ENCODE measurements at regions not wholly inside any gene's neighbourhood (a gene's known extent, or its start where the extent isn't known, plus 50 kb on each side); places are given as distances from the start of the nearest gene placed in this dataset.

- H3K27ac ChIP-seq (ENCODE audit: low read depth, low read length) = no peak overlapping the region
- peaks cover 5 to 12% of the 10 kb centered on the region in 2 experiments; a peak in 3 of 4 replicates for H3K4me1 ChIP-seq (ENCODE audit: control insufficient read depth in 1 of 2, insufficient read depth in 2 of 2, low read length in 2 of 2)
- ATAC-seq (no peak), DNase-seq (ENCODE audit: low read depth, low spot score) (no peak)
- no peaks in the 10 kb centered on the region for H4K20me1 ChIP-seq (ENCODE audit: insufficient read depth)
- H3K4me3 ChIP-seq (replicated peaks in 1 of 2; ENCODE audit: low read depth in 1 of 2, low read length in 2 of 2) = no peak overlapping the region
- H3K27me3 ChIP-seq (ENCODE audit: insufficient read depth, low read length) = no peaks in the 10 kb centered on the region
- ChIA-PET POLR2A (interaction anchor here (0.8 kb wide), 3 partner anchors 8 to 42 kb away, joined by 3 to 4 read pairs (median 3); no protein-coding TSS in a partner anchor), RAD21 (ENCODE audit: low non-redundant PET in 1 of 2, low total read pairs in 2 of 2, uncharacterized antibody in 2 of 2, unreplicated experiment in 2 of 2) (no interaction called here), CTCF (no interaction called here)
- no peak overlapping the region for H3K4me2 ChIP-seq (ENCODE audit: low read length)
- TF ChIP-seq POLR2A (IDR thresholded peaks at IDR 0.05; ENCODE audit: borderline replicate concordance, extremely low read depth, insufficient read depth, insufficient read length) (no peak), FOSL1 (IDR thresholded peaks at IDR 0.05; ENCODE audit: low read depth) (no peak), CBX3 (IDR thresholded peaks at IDR 0.05; ENCODE audit: low read depth) (no peak), ELF1 (IDR thresholded peaks at IDR 0.05; ENCODE audit: borderline replicate concordance, low read depth) (no peak), EZH2 (IDR thresholded peaks at IDR 0.05) (no peak), EGR1 (IDR thresholded peaks at IDR 0.05; ENCODE audit: low read depth) (no peak), REST (IDR thresholded peaks at IDR 0.05; ENCODE audit: low read depth) (no peak), SIN3A (IDR thresholded peaks at IDR 0.05; ENCODE audit: low read depth) (no peak), SRF (IDR thresholded peaks at IDR 0.05; ENCODE audit: low read depth) (no peak), SP1 (IDR thresholded peaks at IDR 0.05; ENCODE audit: low read depth) (no peak), RAD21 (IDR thresholded peaks at IDR 0.05; ENCODE audit: low read depth) (no peak), ZNF274 (IDR thresholded peaks at IDR 0.05; ENCODE audit: low read depth, low read length) (no peak), POLR2AphosphoS5 (IDR thresholded peaks at IDR 0.05; ENCODE audit: low read depth, low read length) (no peak), ZFX (IDR thresholded peaks at IDR 0.05) (no peak)
- TF ChIP-seq, protein P1, sequence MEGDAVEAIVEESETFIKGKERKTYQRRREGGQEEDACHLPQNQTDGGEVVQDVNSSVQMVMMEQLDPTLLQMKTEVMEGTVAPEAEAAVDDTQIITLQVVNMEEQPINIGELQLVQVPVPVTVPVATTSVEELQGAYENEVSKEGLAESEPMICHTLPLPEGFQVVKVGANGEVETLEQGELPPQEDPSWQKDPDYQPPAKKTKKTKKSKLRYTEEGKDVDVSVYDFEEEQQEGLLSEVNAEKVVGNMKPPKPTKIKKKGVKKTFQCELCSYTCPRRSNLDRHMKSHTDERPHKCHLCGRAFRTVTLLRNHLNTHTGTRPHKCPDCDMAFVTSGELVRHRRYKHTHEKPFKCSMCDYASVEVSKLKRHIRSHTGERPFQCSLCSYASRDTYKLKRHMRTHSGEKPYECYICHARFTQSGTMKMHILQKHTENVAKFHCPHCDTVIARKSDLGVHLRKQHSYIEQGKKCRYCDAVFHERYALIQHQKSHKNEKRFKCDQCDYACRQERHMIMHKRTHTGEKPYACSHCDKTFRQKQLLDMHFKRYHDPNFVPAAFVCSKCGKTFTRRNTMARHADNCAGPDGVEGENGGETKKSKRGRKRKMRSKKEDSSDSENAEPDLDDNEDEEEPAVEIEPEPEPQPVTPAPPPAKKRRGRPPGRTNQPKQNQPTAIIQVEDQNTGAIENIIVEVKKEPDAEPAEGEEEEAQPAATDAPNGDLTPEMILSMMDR (IDR thresholded peaks at IDR 0.05 in 2 of 3, conservative IDR thresholded peaks at IDR 0.05 in 1 of 3; ENCODE audit: borderline replicate concordance in 1 of 3, insufficient read depth in 1 of 3, low read depth in 2 of 3, low read length in 2 of 3) = no peak
- TF ChIP-seq, protein P2, sequence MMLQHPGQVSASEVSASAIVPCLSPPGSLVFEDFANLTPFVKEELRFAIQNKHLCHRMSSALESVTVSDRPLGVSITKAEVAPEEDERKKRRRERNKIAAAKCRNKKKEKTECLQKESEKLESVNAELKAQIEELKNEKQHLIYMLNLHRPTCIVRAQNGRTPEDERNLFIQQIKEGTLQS (IDR thresholded peaks at IDR 0.05) = no peak
- TF ChIP-seq, protein P3, sequence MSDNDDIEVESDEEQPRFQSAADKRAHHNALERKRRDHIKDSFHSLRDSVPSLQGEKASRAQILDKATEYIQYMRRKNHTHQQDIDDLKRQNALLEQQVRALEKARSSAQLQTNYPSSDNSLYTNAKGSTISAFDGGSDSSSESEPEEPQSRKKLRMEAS (IDR thresholded peaks at IDR 0.05) = no peak
- intact Hi-C loops (cut with micrococcal nuclease) = no loop called here
- no peaks in the 10 kb centered on the region for H3K9me3 ChIP-seq (ENCODE audit: control insufficient read depth in 1 of 2, insufficient read depth in 1 of 2, low read depth in 1 of 2, low read length in 2 of 2)
- H3K79me2 ChIP-seq (ENCODE audit: insufficient read depth, low read length) = no peaks in the 10 kb centered on the region
- H3K9me2 ChIP-seq (ENCODE audit: insufficient read depth) = no peaks in the 10 kb centered on the region
- no peak overlapping the region for H3K9ac ChIP-seq (ENCODE audit: low read length)
- no TSS peak for BruUV-seq (replicated peaks)
- H3K36me3 ChIP-seq (ENCODE audit: control insufficient read depth in 1 of 2, insufficient read depth in 2 of 2, low read length in 2 of 2) = no peaks in the 10 kb centered on the region
- H2AFZ ChIP-seq (ENCODE audit: low read depth, low read length, poor library complexity, severe bottlenecking) = no peak overlapping the region
Measured at GRCh38 chr15:92839696-92840095, 60.4 kb upstream of the CHD2 start.

Measured in HCT116 (cell line).